Mesenchymal stem cell (in vitro differentiated cells and primary cell): ENCODE measurements at regions not wholly inside any gene's neighbourhood (a gene's known extent, or its start where the extent isn't known, plus 50 kb on each side); places are given as distances from the start of the nearest gene placed in this dataset.

ENCODE experiments used
- DNase-seq: peaks from one replicate; pipeline ENCODE4 v3.0.0-alpha.2; 2013
- H2AFZ ChIP-seq: one replicate; pipeline ENCODE4 v1.6.1; 2013; ENCODE audit warnings: low read depth, mild to moderate bottlenecking, control low read depth, inconsistent platforms, low read length, moderate library complexity
- H2AK5ac ChIP-seq: 2 replicates; pipeline ENCODE4 v1.6.1; 2013; ENCODE audit warnings: low read length, moderate library complexity, mild to moderate bottlenecking, inconsistent platforms; ENCODE audit not compliant: severe bottlenecking
- H2BK120ac ChIP-seq: one replicate; pipeline ENCODE4 v1.6.1; 2013; ENCODE audit warnings: low read depth, mild to moderate bottlenecking, inconsistent platforms, low read length, moderate library complexity
- H2BK12ac ChIP-seq, 2 experiments: one replicate each; pipeline ENCODE4 v1.6.1; 2013; ENCODE audit warnings: inconsistent platforms in 2 of 2, low read length in 2 of 2, mild to moderate bottlenecking in 2 of 2, moderate library complexity in 2 of 2, control low read depth in 1 of 2
- H2BK15ac ChIP-seq: one replicate; pipeline ENCODE4 v1.6.1; 2013; ENCODE audit warnings: mild to moderate bottlenecking, low read depth, inconsistent platforms; ENCODE audit not compliant: poor library complexity, severe bottlenecking
- H2BK5ac ChIP-seq: 2 replicates; pipeline ENCODE4 v1.6.1; 2013; ENCODE audit warnings: low read depth, mild to moderate bottlenecking, low read length, control low read depth, inconsistent platforms; ENCODE audit not compliant: poor library complexity, severe bottlenecking
- H3K14ac ChIP-seq, 2 experiments: one replicate each; pipeline ENCODE4 v1.6.1; 2013; ENCODE audit warnings: inconsistent platforms in 2 of 2, low read length in 2 of 2, control low read depth in 1 of 2, mild to moderate bottlenecking in 1 of 2, moderate library complexity in 1 of 2
- H3K18ac ChIP-seq, 2 experiments: one replicate each; pipeline ENCODE4 v1.6.1; 2013; ENCODE audit warnings: inconsistent platforms in 2 of 2, low read length in 2 of 2, control low read depth in 1 of 2, low read depth in 1 of 2, mild to moderate bottlenecking in 1 of 2
- H3K23ac ChIP-seq, 2 experiments: one replicate each; pipeline ENCODE4 v1.6.1; 2013; ENCODE audit warnings: inconsistent platforms in 2 of 2, low read length in 2 of 2, mild to moderate bottlenecking in 2 of 2, moderate library complexity in 2 of 2, control low read depth in 1 of 2
- H3K27ac ChIP-seq: 2 replicates; pipeline ENCODE4 v1.5.1; 2013; ENCODE audit warnings: mild to moderate bottlenecking, moderate library complexity, low read length, control low read depth, inconsistent platforms; ENCODE audit not compliant: poor library complexity, severe bottlenecking
- H3K27me3 ChIP-seq, 2 experiments: 2 replicates each; pipeline versions ENCODE4 v1.6.1 to v1.7.0; 2013; ENCODE audit warnings: low read length in 2 of 2, mild to moderate bottlenecking in 2 of 2, moderate library complexity in 2 of 2, control low read depth in 1 of 2, inconsistent platforms in 1 of 2; ENCODE audit not compliant: control insufficient read depth in 1 of 2, insufficient read depth in 1 of 2
- H3K36me3 ChIP-seq, 2 experiments: 2 replicates each; pipeline versions ENCODE4 v1.6.1 to v1.7.0; 2013; ENCODE audit warnings: low read length in 2 of 2, control low read depth in 1 of 2, inconsistent platforms in 1 of 2, low read depth in 1 of 2, mild to moderate bottlenecking in 1 of 2; ENCODE audit not compliant: insufficient read depth in 2 of 2, control insufficient read depth in 1 of 2
- H3K4ac ChIP-seq, 2 experiments: one replicate each; pipeline ENCODE4 v1.6.1; 2013; ENCODE audit warnings: inconsistent platforms in 2 of 2, low read length in 2 of 2, mild to moderate bottlenecking in 2 of 2, moderate library complexity in 2 of 2, control low read depth in 1 of 2, low read depth in 1 of 2
- H3K4me1 ChIP-seq: 2 replicates; pipeline ENCODE4 v1.6.1; 2013; ENCODE audit warnings: low read depth, low read length, control low read depth; ENCODE audit not compliant: control insufficient read depth, insufficient read depth
- H3K4me2 ChIP-seq: 2 replicates; pipeline ENCODE4 v1.6.1; 2013; ENCODE audit warnings: low read length, mild to moderate bottlenecking, inconsistent platforms; ENCODE audit not compliant: poor library complexity, severe bottlenecking
- H3K4me3 ChIP-seq, 2 experiments: 2 replicates each; pipeline versions ENCODE4 v1.5.1 to v1.7.0; 2013; ENCODE audit warnings: low read length in 2 of 2, mild to moderate bottlenecking in 2 of 2, control low read depth in 1 of 2, low read depth in 1 of 2; ENCODE audit not compliant: insufficient read depth in 1 of 2
- H3K79me1 ChIP-seq: replicated peaks from 2 replicates; pipeline ENCODE4 v1.6.1; 2013; ENCODE audit warnings: mild to moderate bottlenecking, control low read depth, low read length, inconsistent platforms; ENCODE audit not compliant: poor library complexity, severe bottlenecking
- H3K9ac ChIP-seq: 2 replicates; pipeline ENCODE4 v1.7.0; 2013; ENCODE audit warnings: mild to moderate bottlenecking, low read length, moderate library complexity
- H3K9me3 ChIP-seq: 2 replicates; pipeline ENCODE4 v1.7.0; 2013; ENCODE audit warnings: mild to moderate bottlenecking, low read length; ENCODE audit not compliant: control insufficient read depth
- H4K8ac ChIP-seq: one replicate; pipeline ENCODE4 v1.6.1; 2013; ENCODE audit warnings: inconsistent platforms, mild to moderate bottlenecking, low read length, moderate library complexity
- H4K91ac ChIP-seq: one replicate; pipeline ENCODE4 v1.6.1; 2013; ENCODE audit warnings: mild to moderate bottlenecking, low read length, inconsistent platforms
- WGBS: methylation state at CpG from one replicate; pipeline ENCODE4 v1.1.7; 2013; ENCODE audit warnings: mixed read lengths; 5-methylcytosine and 5-hydroxymethylcytosine counted together

DNA sequence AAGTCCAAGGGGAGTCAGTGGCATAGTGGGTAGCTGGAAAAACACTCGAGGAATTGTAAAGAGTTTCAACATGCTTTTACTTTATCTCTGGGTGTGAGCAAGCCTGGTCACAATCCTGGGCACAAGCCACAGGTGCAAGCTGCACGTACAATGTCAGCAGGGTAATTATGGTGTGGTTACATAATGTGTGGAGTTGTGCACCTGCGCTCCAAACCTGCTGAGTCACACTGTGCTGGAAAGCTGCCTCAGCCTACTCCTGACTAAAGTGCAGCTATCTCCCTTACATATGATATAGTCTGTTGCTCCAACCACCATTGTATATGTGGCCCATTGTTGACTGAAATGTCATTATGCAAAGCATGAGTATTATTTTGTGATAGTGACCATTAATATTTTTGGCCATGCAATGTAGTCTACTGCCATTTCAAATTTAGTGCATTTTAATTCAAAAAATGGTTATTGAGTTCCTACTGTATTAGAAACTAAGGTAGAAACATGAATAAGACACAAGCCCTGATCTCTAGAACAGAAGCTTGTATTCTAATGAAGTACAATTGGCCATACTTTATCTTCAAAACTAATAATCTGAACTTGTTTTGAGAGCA is 160.9 kb upstream of the SLC30A5 start:
- no peak overlapping the region for H2BK12ac ChIP-seq
- no peak for DNase-seq

DNA sequence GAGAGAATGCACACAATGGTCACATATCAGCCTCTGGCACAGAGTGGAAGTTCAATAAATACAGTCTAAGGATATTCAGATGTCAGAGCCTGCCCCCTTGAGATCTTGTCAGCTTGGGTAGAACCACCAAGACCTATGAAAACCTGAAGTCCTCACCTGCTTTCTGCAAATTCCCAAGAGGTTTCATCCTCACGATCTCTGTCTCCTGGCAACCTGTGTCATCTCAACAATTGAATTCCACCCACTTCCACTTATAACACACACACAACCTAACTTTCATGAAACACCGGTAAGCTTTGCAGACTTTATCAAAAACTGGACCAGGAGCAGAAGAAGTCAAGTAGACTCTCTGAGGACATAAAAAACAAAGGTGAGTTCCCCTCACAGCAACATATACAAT is 151.6 kb upstream of the SLC30A5 start:
- Histone ChIP-seq H3K4me1 (no peaks in the 10 kb centered on the region), H3K4me2 (no peak overlapping the region), H2AFZ (no peak overlapping the region), H3K4ac (no peak overlapping the region), H3K36me3 (no peaks in the 10 kb centered on the region), H3K4me3 (no peak overlapping the region), H3K18ac (no peak overlapping the region), H2BK5ac (no peak overlapping the region), H3K79me1 (no peaks in the 10 kb centered on the region), H3K14ac (no peak overlapping the region), H3K9me3 (no peaks in the 10 kb centered on the region), H3K23ac (no peak overlapping the region), H2AK5ac (no peak overlapping the region), H3K27ac (no peak overlapping the region), H2BK15ac (no peak overlapping the region), H3K27me3 (peaks cover 0 to 14% of the 10 kb centered on the region in 2 experiments), H2BK120ac (no peak overlapping the region), H4K91ac (no peak overlapping the region), H4K8ac (no peak overlapping the region), H3K9ac (no peak overlapping the region), H2BK12ac (no peak overlapping the region)
- WGBS = 91% methylated on average over 2 of the region's 2 CpGs
- DNase-seq = no peak

More for the DNA sequence above, 160.9 kb upstream of the SLC30A5 start:
- Histone ChIP-seq H3K27me3 (no peaks in the 10 kb centered on the region), H3K27ac (no peak overlapping the region), H3K4me3 (no peak overlapping the region), H2AFZ (no peak overlapping the region), H3K4me2 (no peak overlapping the region), H3K4me1 (no peaks in the 10 kb centered on the region), H3K18ac (no peak overlapping the region), H2AK5ac (no peak overlapping the region), H2BK5ac (no peak overlapping the region), H3K9ac (no peak overlapping the region), H2BK120ac (no peak overlapping the region), H4K91ac (no peak overlapping the region), H2BK15ac (no peak overlapping the region), H3K9me3 (peaks cover 16% of the 10 kb centered on the region), H4K8ac (no peak overlapping the region), H3K79me1 (no peaks in the 10 kb centered on the region), H3K14ac (no peak overlapping the region), H3K36me3 (no peaks in the 10 kb centered on the region), H3K23ac (no peak overlapping the region), H3K4ac (no peak overlapping the region)
- WGBS = 89% methylated on average over 3 of the region's 3 CpGs

DNA sequence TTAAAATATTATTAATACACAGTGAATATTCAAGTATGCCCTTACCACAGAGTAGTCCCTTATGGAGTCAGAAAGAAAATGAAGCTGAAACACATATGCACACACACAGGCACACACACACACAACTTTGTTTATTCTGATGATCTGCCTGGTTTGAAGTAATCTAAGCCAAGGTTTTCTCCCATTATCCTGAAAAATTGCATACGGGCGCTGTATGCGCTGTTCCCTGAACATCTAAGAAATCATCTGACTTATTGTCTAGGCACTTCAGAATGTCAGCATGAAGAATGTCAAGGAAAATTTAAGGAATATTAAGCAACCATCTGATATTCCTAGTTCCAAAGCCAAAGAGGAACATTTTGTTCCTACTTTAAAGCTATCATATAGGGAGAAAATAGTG is 147.1 kb upstream of the SLC30A5 start:
- no peak for DNase-seq
- Histone ChIP-seq H4K8ac (no peak overlapping the region), H3K14ac (no peak overlapping the region), H2BK15ac (no peak overlapping the region), H3K27ac (no peak overlapping the region), H3K9ac (no peak overlapping the region), H3K9me3 (no peaks in the 10 kb centered on the region), H2BK120ac (no peak overlapping the region), H3K18ac (no peak overlapping the region), H3K4me2 (no peak overlapping the region), H2BK12ac (no peak overlapping the region), H3K4me3 (no peak overlapping the region), H4K91ac (no peak overlapping the region), H3K36me3 (no peaks in the 10 kb centered on the region), H3K27me3 (peaks cover 33 to 34% of the 10 kb centered on the region in 2 experiments), H2BK5ac (no peak overlapping the region), H3K23ac (no peak overlapping the region), H2AFZ (no peak overlapping the region), H2AK5ac (no peak overlapping the region), H3K4me1 (no peaks in the 10 kb centered on the region), H3K4ac (no peak overlapping the region), H3K79me1 (no peaks in the 10 kb centered on the region)
- 94% methylated on average over 2 of the region's 3 CpGs for WGBS

DNA sequence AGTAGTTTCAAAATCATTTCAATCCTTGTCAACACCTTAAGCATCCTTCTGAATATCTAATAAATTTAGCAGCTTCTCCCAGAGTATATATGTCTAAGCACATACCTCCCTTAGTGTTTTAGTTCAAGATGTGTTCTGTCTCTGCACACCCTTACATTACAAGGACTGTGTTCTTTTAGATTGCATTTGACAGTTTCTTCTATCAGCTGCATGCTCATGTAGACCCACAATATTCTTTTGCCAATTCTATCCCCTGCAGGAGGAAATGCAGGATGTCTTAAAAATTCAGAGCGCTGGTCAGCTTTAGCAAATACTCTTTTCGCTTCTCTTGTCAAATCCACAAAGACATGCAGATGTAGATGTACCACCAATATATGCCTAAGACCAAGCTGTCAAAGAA is 145.8 kb upstream of the SLC30A5 start:
- Histone ChIP-seq H3K18ac (no peak overlapping the region), H3K4ac (no peak overlapping the region), H2BK12ac (no peak overlapping the region), H2AK5ac (no peak overlapping the region), H3K27ac (no peak overlapping the region), H4K8ac (no peak overlapping the region), H3K9me3 (no peaks in the 10 kb centered on the region), H3K4me1 (no peaks in the 10 kb centered on the region), H2BK120ac (no peak overlapping the region), H2AFZ (no peak overlapping the region), H3K23ac (no peak overlapping the region), H2BK15ac (no peak overlapping the region), H3K9ac (no peak overlapping the region), H3K36me3 (no peaks in the 10 kb centered on the region), H3K4me3 (no peak overlapping the region), H3K79me1 (no peaks in the 10 kb centered on the region), H3K14ac (no peak overlapping the region), H3K27me3 (peaks cover 33 to 34% of the 10 kb centered on the region in 2 experiments), H2BK5ac (no peak overlapping the region), H4K91ac (no peak overlapping the region), H3K4me2 (no peak overlapping the region)
- WGBS = 92% methylated on average over 2 of the region's 2 CpGs
- no peak for DNase-seq
